Stimulated activated memory B cell treated with anti-CD40 and anti-IgM and Interleukin-4, amounts not matched to agents 10 μg/mL and 1 μg/mL and 100 μg/mL, for 72 hours (primary cell): ENCODE measurements at regions not wholly inside any gene's neighbourhood (a gene's known extent, or its start where the extent isn't known, plus 50 kb on each side); places are given as distances from the start of the nearest gene placed in this dataset.
"Not testable (repeated sequence)": the region's sequence is repeated elsewhere in the genome, so short reads cannot be mapped to it uniquely, and the experiment has no call there.

Experiments
- ATAC-seq: fragments of 150-1000 bp; cut with Tn5 transposase; 2 replicates; pipeline ENCODE4 v1.10.0; 2021
- H3K27ac Mint-ChIP-seq: one replicate; pipeline ENCODE4 v1.8.0; 2022; ENCODE audit warnings: mild to moderate bottlenecking, mixed read lengths
- H3K27me3 Mint-ChIP-seq: one replicate; pipeline ENCODE4 v1.8.0; 2022; ENCODE audit warnings: mixed read lengths
- H3K36me3 Mint-ChIP-seq: one replicate; pipeline ENCODE4 v1.8.0; 2022; ENCODE audit warnings: mixed read lengths
- H3K4me1 Mint-ChIP-seq: one replicate; pipeline ENCODE4 v1.8.0; 2022; ENCODE audit warnings: mixed read lengths
- H3K4me3 Mint-ChIP-seq: one replicate; pipeline ENCODE4 v1.8.0; 2022; ENCODE audit warnings: mild to moderate bottlenecking, moderate library complexity, mixed read lengths
- H3K9me3 Mint-ChIP-seq: one replicate; pipeline ENCODE4 v1.8.0; 2022; ENCODE audit warnings: mixed read lengths

DNA sequence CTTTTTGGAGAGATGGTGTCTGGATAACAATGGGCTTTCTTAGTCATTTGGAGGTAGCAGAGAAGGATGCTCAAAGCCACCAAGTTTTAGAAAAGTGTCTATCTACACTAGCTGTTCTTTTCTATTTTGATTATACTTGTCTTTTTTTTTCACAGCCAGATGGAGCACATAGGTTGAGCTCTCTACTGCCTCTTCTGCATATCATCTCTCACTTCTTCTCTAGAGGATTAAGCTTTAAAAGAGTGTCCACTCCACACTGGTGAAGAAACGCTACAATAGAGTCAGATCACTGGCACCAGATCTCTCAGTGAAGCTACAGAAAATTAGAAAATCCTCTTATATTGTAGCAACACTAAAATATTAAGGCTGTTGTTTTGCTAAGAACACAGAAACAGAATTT lies 145.3 kb upstream of the MBNL1 start:
- no peak for ATAC-seq
- Mint-ChIP-seq H3K4me1 (peaks cover 25% of the 10 kb centered on the region), H3K9me3 (peaks cover under 1% of the 10 kb centered on the region), H3K27ac (no peak overlapping the region), H3K36me3 (no peaks in the 10 kb centered on the region), H3K4me3 (no peak overlapping the region), H3K27me3 (no peaks in the 10 kb centered on the region)

DNA sequence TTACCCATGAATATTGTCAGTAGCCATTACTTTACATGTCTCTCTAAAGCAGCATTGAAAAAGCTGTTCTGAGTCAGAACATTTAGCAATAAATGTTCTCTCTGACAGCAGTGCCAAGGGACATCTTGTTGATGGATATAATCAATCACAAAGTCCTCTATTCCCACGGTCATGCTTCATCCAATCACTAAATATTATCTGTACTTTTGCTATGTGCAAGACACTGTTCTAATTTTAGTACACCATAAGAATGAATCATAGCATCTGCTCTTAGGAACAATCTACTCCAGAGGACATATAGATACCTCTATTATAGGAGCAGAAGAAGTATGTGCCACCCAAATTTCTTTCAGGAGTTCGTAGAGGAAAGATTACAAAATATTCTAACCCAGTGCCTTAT lies 142.5 kb upstream of the MBNL1 start:
- Mint-ChIP-seq H3K4me1 (peaks cover 25% of the 10 kb centered on the region), H3K36me3 (no peaks in the 10 kb centered on the region), H3K9me3 (no peaks in the 10 kb centered on the region), H3K27me3 (no peaks in the 10 kb centered on the region), H3K27ac (no peak overlapping the region), H3K4me3 (no peak overlapping the region)
- ATAC-seq, result no peak

DNA sequence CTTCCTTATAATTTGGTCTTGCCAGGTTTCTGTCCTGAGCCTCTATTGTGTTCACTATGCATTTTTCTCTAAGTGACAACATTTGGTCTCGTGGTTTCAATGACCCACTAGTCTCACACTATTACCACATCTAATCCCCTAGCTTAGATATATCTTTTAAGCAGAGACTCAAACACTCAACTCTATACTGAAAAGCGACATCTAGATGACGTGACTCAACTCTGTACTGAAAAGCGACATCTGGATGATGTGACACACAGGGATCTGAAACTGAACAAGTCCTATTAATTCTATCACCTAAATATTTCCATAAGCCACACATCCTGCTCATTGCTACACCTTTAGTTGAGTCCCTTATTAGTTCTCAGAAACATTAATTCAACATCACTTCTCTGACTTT lies 141.7 kb upstream of the MBNL1 start:
- peaks cover 25% of the 10 kb centered on the region for H3K4me1 Mint-ChIP-seq
- no peaks in the 10 kb centered on the region for H3K9me3 Mint-ChIP-seq
- H3K4me3 Mint-ChIP-seq, result no peak overlapping the region
- H3K27me3 Mint-ChIP-seq, result no peaks in the 10 kb centered on the region
- no peaks in the 10 kb centered on the region for H3K36me3 Mint-ChIP-seq
- peak; percentile 94 for ATAC-seq
- no peak overlapping the region for H3K27ac Mint-ChIP-seq

DNA sequence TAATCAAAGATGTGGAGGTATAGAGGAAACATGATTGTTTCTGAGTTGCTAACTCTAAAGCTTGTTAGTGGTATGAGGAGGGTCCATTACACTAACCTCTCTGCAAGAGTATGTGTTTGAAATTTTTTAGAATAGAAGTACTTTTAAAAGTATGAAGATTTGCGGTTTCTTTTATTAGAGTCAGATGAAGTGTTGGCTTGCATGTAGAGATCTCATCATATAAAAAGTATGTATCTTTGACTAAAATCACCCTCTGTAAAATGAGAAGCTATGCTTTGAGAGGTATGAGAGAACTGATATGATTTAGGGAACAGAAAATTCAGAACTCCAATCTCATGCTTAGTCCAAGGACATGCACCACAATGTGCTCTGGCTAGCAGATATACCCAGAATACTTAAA lies 140.4 kb upstream of the MBNL1 start:
- Mint-ChIP-seq H3K27ac (no peak overlapping the region), H3K9me3 (no peaks in the 10 kb centered on the region), H3K4me3 (no peak overlapping the region), H3K4me1 (peaks cover 13% of the 10 kb centered on the region), H3K27me3 (no peaks in the 10 kb centered on the region), H3K36me3 (no peaks in the 10 kb centered on the region)
- ATAC-seq, result no peak

DNA sequence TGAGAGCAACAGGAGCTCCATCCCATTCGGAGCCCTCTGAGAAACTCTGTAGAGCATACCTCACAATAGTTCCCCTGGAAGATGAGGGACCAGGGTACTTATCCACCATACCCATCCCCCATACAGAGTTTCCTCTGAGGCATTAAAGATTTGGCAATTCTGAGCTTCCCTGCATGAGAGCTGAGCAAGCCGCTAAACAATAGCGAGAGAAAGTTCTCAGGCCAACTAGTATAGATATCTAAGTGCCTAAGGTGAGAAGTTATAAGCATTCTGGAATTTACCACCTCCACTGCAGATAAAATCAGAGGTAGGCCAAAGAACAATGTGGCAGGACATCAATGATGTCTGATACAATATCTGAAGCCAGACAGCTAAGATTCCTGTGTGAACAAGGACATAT lies 129.1 kb upstream of the MBNL1 start:
- peaks cover 6% of the 10 kb centered on the region for H3K9me3 Mint-ChIP-seq
- no peak overlapping the region for H3K4me3 Mint-ChIP-seq
- no peak overlapping the region for H3K27ac Mint-ChIP-seq
- H3K36me3 Mint-ChIP-seq, result peaks cover 6% of the 10 kb centered on the region
- no peak for ATAC-seq
- H3K4me1 Mint-ChIP-seq, result no peaks in the 10 kb centered on the region
- H3K27me3 Mint-ChIP-seq, result no peaks in the 10 kb centered on the region

DNA sequence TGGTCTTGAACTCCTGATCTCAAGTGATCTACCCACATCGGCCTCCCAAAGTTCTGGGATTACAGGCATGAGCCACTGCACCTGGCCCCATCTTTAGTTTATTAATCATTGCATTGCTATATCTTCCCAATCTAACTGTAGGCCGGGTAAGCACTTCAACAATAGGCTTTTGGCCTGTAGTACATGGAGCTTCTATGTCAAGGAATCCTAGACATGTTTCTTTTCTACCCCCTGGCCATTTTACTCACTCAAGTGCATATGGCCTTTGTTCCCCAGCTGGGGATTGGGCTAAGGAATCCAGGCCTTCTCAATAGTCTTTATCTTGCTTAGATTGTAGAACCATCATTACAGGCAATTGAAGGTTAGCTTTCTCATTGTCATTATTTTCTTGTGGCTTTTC lies 122.3 kb upstream of the MBNL1 start:
- Mint-ChIP-seq H3K27ac (no peak overlapping the region), H3K4me1 (no peaks in the 10 kb centered on the region), H3K36me3 (no peaks in the 10 kb centered on the region), H3K27me3 (no peaks in the 10 kb centered on the region), H3K4me3 (no peak overlapping the region), H3K9me3 (no peaks in the 10 kb centered on the region)
- ATAC-seq, result no peak

DNA sequence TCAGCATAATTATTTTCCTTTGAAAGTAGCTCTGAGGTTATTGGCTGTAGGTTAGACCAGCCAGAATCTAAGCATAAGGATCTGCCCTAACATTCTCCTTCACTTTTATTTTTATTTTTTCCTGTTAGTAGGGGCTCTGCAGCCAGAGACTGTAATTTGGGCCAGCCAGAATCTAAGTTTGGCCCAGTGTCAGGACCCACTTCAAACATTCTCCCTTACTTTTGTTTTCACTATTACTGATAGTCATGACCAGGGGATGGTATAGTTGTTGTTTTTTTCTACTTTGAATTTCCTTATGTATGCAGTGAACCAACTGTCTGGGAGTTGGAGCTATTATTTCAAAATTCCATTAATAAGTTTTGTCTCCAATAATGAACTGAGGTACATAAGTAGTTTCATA lies 121.0 kb upstream of the MBNL1 start:
- H3K27ac Mint-ChIP-seq, result no peak overlapping the region
- H3K9me3 Mint-ChIP-seq, result no peaks in the 10 kb centered on the region
- H3K4me1 Mint-ChIP-seq, result no peaks in the 10 kb centered on the region
- no peak overlapping the region for H3K4me3 Mint-ChIP-seq
- no peaks in the 10 kb centered on the region for H3K27me3 Mint-ChIP-seq
- H3K36me3 Mint-ChIP-seq, result no peaks in the 10 kb centered on the region
- ATAC-seq, result no peak

DNA sequence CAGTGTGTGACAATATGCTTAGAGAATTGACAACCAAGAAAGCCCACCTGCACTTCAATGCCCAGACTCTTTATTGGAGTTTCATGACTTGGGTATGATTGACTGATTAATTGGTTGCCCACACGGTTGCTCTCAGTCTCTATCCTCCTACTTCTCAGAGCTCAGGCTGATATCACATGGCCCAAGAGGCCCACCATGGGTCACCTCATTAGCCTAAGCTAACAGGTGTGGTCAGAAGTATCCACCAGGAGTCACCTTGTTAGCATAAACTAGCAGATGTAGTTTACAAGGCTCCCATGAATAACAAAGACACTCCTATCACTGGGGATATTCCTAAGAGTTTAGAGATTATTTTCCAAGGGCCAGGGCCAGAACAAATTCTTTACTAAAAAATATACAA lies 120.2 kb upstream of the MBNL1 start:
- H3K4me1 Mint-ChIP-seq, result no peaks in the 10 kb centered on the region
- no peak overlapping the region for H3K4me3 Mint-ChIP-seq
- no peaks in the 10 kb centered on the region for H3K9me3 Mint-ChIP-seq
- no peak overlapping the region for H3K27ac Mint-ChIP-seq
- H3K36me3 Mint-ChIP-seq, result no peaks in the 10 kb centered on the region
- no peaks in the 10 kb centered on the region for H3K27me3 Mint-ChIP-seq
- no peak for ATAC-seq

DNA sequence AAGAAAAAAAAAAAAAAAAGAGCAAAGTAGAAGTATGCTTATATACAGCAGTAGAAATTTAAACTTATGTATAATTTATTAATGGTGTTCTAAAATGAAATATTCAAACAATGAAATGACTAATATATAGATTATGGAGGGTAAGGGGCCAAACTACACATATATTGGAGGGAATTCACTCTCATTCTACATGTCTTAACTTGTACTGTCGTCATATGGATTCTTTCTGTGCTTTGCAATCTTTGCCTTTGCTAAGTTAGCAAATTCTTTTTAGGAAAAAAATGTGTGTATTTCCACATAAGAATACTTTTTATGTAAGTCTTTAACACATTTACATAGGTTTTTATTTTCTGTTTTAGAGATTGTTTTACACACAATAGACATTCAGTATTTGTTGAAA lies 118.9 kb upstream of the MBNL1 start:
- Mint-ChIP-seq H3K4me1 (no peaks in the 10 kb centered on the region), H3K36me3 (no peaks in the 10 kb centered on the region), H3K4me3 (no peak overlapping the region), H3K27me3 (no peaks in the 10 kb centered on the region), H3K27ac (no peak overlapping the region), H3K9me3 (no peaks in the 10 kb centered on the region)
- ATAC-seq, result no peak

DNA sequence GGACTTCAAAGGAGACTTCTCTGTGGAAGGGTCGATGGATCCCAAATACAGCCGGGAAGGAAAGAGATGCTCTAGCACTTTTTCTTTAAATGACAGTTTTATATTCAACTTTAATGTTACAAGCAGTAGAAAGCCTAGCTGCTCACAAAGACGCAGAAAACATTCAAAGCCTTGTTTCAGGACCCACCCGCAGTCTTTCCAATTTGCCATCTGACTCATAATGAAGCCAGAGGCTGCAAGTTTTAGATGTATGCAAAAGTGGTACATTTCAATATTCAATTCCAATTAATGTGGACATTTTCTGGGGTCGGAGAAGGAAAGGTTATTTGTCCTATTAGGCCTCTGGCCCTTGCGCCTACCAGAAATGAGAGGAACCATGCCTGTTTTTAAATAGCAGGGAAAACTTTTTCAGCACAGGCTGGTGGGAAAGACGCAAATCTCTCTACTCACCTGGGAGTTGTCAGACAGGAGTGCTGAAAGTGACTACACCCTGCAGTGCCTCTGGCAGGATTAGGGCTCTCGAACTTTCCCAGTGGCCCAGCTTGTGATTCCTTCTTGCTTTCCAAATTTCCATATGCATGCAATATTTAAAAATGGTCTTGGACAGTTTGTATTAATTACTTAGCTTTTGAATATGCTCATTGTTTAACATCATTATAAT lies 117.4 kb upstream of the MBNL1 start:
- H3K27ac Mint-ChIP-seq, result no peak overlapping the region
- H3K4me3 Mint-ChIP-seq, result no peak overlapping the region
- no peaks in the 10 kb centered on the region for H3K9me3 Mint-ChIP-seq
- ATAC-seq, result no peak
- no peaks in the 10 kb centered on the region for H3K27me3 Mint-ChIP-seq
- H3K36me3 Mint-ChIP-seq, result no peaks in the 10 kb centered on the region
- H3K4me1 Mint-ChIP-seq, result no peaks in the 10 kb centered on the region

DNA sequence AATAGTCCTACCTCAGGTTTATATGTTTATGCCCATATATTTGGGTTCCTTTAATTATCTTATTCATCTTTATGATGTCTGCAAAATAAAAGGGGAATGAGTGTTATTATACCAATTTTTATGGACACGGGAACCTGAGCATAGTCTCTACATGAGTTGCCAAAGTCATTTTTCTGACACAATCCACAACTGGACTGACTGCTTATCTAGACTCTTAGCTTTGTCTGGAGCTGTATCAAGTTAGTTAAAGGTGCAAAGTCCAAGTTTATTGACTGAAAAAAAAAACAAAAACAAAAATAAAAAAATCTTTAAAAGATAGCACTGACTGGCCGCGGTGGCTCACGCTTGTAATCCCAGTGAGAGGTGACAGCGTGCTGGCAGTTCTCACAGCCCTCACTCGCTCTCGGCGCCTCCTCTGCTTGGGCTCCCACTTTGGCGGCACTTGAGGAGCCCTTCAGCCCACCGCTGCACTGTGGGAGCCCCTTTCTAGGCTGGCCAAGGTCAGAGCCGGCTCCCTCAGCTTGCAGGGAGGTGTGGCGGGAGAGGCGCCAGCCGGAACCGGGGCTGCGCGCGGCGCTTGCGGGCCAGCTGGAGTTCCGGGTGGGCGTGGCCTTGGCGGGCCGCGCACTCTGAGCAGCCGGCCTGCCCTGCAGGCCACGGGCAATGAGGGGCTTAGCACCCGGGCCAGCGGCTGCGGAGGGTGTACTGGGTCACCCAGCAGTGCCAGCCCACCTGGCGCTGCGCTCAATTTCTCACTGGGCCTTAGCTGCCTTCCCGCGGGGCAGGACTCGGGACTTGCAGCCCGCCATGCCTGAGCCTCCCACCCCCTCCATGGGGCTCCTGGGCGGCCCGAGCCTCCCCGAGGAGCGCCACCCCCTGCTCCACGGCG lies 116.6 kb upstream of the MBNL1 start:
- ATAC-seq, H3K36me3 Mint-ChIP-seq, H3K4me1 Mint-ChIP-seq, H3K4me3 Mint-ChIP-seq, H3K27me3 Mint-ChIP-seq, H3K9me3 Mint-ChIP-seq, H3K27ac Mint-ChIP-seq: not testable (repeated sequence)

DNA sequence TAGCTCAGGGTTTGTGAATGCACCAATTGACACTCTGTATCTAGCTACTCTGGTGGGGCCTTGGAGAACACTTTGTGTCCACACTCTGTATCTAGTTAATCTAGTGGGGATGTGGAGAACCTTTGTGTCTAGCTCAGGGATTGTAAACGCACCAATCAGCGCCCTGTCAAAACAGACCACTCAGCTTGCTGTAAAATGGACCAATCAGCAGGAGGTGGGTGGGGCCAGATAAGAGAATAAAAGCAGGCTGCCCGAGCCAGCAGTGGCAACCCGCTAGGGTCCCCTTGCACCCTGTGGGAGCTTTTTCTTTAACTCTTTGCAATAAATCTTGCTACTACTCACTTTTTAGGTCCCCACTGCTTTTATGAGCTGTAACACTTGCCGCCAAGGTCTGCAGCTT lies 115.6 kb upstream of the MBNL1 start:
- not testable (repeated sequence) for H3K36me3 Mint-ChIP-seq, H3K27me3 Mint-ChIP-seq, ATAC-seq, H3K9me3 Mint-ChIP-seq, H3K27ac Mint-ChIP-seq, H3K4me3 Mint-ChIP-seq, H3K4me1 Mint-ChIP-seq

DNA sequence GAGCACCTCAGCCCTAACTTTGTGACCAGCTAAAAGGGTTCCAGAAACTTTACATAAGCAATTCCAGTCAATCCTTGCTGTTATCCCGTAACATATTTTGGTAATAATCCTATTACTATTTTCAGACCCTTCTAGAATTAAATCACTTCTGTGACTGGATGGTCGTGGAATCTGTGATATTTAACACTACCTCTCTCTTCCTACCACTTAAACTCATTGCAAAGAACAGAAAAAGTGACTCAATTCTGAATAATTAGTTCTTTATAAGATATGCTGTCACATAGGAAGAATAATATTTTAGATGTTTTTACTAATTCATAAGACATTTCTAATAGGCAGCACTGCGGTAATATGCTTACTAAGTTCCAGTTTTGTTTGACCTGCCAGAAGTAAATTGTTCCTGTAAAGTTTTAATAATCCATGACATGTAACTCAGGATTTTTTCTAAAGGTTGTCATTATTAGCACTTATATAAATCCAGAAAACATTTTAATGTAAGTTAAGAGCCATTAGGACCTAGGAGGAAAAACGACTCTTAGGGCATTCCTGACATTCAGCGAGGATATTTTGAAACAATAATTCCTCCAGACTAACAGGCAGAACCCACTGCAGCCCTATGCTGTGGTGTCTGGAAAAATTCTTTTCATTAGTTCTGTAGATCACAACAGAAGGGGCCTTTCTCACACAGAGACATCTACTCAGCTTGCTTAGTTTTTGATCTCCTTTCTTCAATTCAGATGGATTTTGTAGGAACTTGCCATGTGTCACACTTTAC lies 113.3 kb upstream of the MBNL1 start:
- peaks cover 9% of the 10 kb centered on the region for H3K4me1 Mint-ChIP-seq
- H3K27ac Mint-ChIP-seq, result no peak overlapping the region
- H3K36me3 Mint-ChIP-seq, result no peaks in the 10 kb centered on the region
- H3K4me3 Mint-ChIP-seq, result no peak overlapping the region
- no peaks in the 10 kb centered on the region for H3K27me3 Mint-ChIP-seq
- ATAC-seq, result no peak
- no peaks in the 10 kb centered on the region for H3K9me3 Mint-ChIP-seq

DNA sequence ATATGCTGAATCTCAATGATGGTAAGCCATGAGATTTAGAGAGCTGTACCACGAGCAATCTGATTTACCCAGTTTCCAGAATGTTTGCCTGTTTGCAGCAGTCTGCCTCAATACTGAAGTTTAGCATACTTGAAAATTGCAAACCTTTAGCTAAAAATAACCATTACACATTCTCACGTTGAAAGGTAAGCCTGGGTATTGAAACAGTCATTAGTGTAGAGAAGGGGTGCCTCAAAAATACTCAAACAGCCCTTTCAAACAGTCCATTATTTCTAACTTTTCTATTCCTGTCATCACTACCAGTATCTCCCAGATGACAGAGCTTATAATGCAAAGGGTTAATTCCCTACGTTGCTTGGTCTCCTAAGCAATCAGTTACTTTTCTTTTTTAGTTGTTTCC lies 111.8 kb upstream of the MBNL1 start:
- no peaks in the 10 kb centered on the region for H3K36me3 Mint-ChIP-seq

DNA sequence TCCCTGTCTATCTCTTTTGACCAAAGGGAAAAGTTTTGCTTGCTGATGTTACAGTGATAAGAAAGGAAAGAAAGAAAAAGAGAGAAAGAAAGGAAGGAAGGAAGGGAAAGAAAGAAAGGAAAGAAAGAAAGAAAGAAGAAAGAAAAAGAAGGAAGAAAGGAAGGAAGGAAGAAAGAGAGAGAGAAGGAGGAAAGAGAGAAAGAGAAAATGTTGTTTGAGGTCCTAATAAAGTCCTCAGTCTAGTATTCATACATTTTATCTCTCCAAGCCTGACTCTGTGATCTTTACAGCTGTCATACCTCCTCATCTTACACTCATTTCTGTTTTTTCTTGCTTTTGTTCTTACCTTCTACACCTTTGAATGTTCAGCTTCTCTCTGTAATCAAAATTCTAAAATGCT lies 111.4 kb upstream of the MBNL1 start:
- ATAC-seq, result no peak
- H3K4me1 Mint-ChIP-seq, result peaks cover 15% of the 10 kb centered on the region
- H3K4me3 Mint-ChIP-seq, result no peak overlapping the region
- H3K36me3 Mint-ChIP-seq, result no peaks in the 10 kb centered on the region
- H3K27me3 Mint-ChIP-seq, result no peaks in the 10 kb centered on the region
- H3K9me3 Mint-ChIP-seq, result no peaks in the 10 kb centered on the region
- peak overlapping the region; percentile 4 for H3K27ac Mint-ChIP-seq

More for the DNA sequence above, 111.8 kb upstream of the MBNL1 start:
- Mint-ChIP-seq H3K27me3 (no peaks in the 10 kb centered on the region), H3K27ac (peak overlapping the region; percentile 4), H3K4me1 (peaks cover 15% of the 10 kb centered on the region), H3K4me3 (no peak overlapping the region), H3K9me3 (no peaks in the 10 kb centered on the region)
- no peak for ATAC-seq
